ENCODE measurements at regions not wholly inside any gene's neighbourhood (a gene's known extent, or its start where the extent isn't known, plus 50 kb on each side); places are given as distances from the start of the nearest gene placed in this dataset.
"Not testable (repeated sequence)": the region's sequence is repeated elsewhere in the genome, so short reads cannot be mapped to it uniquely, and the experiment has no call there.

DNA sequence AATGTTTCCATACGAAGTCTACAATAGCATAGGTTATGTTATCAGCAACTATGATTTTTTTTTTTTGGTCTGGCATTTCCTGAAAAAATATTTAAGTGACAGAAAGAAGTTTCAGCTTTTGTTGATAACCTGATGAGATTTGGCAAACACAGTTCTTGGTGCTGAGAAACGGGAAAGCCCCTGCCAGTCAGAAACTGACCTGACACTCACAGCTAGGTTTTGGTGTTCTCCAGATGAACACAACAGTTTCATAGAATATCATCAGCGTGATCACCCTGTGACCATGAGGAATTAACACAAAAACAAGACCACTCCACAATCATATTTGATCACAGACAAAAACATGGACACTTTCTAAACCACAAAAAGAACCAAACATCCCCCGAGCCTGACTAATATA lies 152.5 kb upstream of the DCAF8L1 start:
- CTCF ChIA-PET, result no interaction called here
- no TSS peak for BruUV-seq (replicated peaks)

DNA sequence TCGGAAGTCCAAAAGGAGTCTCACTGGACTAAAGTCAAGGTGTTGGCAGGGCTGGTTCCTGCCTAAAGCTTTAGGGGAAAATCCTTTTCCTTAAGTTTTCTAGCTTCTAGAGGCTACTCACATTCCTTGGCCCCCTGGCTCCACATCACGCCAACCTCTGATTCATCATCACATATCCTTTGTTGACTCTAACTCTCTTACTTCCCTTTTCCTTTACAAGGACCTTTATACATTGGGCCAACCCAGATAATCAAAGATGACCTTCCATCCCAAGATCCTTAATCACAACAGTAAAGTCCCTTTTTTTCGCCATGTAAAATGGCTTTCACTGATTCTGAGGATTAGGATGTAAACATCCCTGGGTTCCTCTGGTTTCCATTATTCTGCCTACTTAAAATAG lies 146.4 kb upstream of the DCAF8L1 start:
- Histone ChIP-seq H3K4me1 (replicated peaks; ENCODE audit: insufficient read depth) (no peaks in the 10 kb centered on the region), H3K79me2 (ENCODE audit: low read depth) (no peaks in the 10 kb centered on the region), H3K9me2 (ENCODE audit: insufficient read depth) (no peaks in the 10 kb centered on the region), H3K4me2 (no peak overlapping the region), H3K4me3 (no peak overlapping the region), H3K9me3 (ENCODE audit: insufficient read depth, low read depth) (no peaks in the 10 kb centered on the region), H3K27me3 (ENCODE audit: insufficient read depth, low read depth) (no peaks in the 10 kb centered on the region), H4K20me1 (ENCODE audit: insufficient read depth) (no peaks in the 10 kb centered on the region), H3K27ac (no peak overlapping the region), H2AFZ (no peak overlapping the region), H3K36me3 (ENCODE audit: low read depth) (no peaks in the 10 kb centered on the region), H3F3A (ENCODE audit: insufficient read depth, low read depth) (no peaks in the 10 kb centered on the region)
- ChIA-PET CTCF (no interaction called here), POLR2A (ENCODE audit: unreplicated experiment) (no interaction called here)
- DNase-seq, result no peak
- TF ChIP-seq EZH2 (IDR thresholded peaks at IDR 0.05; ENCODE audit: low read depth), result no peak
- TF ChIP-seq, protein P1, sequence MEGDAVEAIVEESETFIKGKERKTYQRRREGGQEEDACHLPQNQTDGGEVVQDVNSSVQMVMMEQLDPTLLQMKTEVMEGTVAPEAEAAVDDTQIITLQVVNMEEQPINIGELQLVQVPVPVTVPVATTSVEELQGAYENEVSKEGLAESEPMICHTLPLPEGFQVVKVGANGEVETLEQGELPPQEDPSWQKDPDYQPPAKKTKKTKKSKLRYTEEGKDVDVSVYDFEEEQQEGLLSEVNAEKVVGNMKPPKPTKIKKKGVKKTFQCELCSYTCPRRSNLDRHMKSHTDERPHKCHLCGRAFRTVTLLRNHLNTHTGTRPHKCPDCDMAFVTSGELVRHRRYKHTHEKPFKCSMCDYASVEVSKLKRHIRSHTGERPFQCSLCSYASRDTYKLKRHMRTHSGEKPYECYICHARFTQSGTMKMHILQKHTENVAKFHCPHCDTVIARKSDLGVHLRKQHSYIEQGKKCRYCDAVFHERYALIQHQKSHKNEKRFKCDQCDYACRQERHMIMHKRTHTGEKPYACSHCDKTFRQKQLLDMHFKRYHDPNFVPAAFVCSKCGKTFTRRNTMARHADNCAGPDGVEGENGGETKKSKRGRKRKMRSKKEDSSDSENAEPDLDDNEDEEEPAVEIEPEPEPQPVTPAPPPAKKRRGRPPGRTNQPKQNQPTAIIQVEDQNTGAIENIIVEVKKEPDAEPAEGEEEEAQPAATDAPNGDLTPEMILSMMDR (conservative IDR thresholded peaks at IDR 0.05), result no peak
- BruUV-seq (replicated peaks), result no TSS peak
- intact Hi-C loops (cut with micrococcal nuclease; ENCODE audit: unreplicated experiment), result no loop called here

More for the DNA sequence above, 152.5 kb upstream of the DCAF8L1 start:
- no peaks in the 10 kb centered on the region for H3K9me2 ChIP-seq (ENCODE audit: insufficient read depth)
- no peaks in the 10 kb centered on the region for H3K9me3 ChIP-seq (ENCODE audit: insufficient read depth, low read depth)
- no peak overlapping the region for H2AFZ ChIP-seq
- H3K27me3 ChIP-seq (ENCODE audit: insufficient read depth, low read depth), result no peaks in the 10 kb centered on the region
- TF ChIP-seq EZH2 (IDR thresholded peaks at IDR 0.05; ENCODE audit: low read depth), result no peak
- TF ChIP-seq, protein P1 (conservative IDR thresholded peaks at IDR 0.05), result no peak
- intact Hi-C loops (cut with micrococcal nuclease; ENCODE audit: unreplicated experiment), result no loop called here
- POLR2A ChIA-PET (ENCODE audit: unreplicated experiment), result no interaction called here
- H4K20me1 ChIP-seq (ENCODE audit: insufficient read depth), result no peaks in the 10 kb centered on the region
- H3K4me1 ChIP-seq (replicated peaks; ENCODE audit: insufficient read depth), result no peaks in the 10 kb centered on the region
- H3K4me3 ChIP-seq, result no peak overlapping the region
- H3F3A ChIP-seq (ENCODE audit: insufficient read depth, low read depth), result no peaks in the 10 kb centered on the region
- no peak overlapping the region for H3K27ac ChIP-seq
- no peak overlapping the region for H3K4me2 ChIP-seq
- H3K36me3 ChIP-seq (ENCODE audit: low read depth), result no peaks in the 10 kb centered on the region
- DNase-seq, result no peak
- no peaks in the 10 kb centered on the region for H3K79me2 ChIP-seq (ENCODE audit: low read depth)

DNA sequence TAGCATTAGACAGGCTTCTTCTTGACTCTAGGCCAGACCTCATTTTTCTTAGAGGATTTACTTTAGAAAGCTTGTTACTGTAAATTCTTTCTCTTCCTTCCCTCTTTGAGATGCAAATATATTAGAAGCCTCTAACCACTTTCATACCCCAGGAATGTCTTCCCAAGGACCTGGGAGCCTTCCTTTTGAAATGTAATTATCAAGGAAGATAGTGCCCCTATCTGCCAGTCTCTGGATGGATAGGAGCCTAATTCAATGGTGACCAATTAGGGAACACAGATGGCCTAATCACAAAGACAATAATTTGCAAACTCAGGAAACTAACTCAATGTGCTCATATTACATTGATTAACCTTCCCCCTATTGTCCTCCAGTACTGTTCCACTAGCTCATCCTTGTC lies 145.6 kb upstream of the DCAF8L1 start:
- POLR2A ChIA-PET (ENCODE audit: unreplicated experiment), result no interaction called here
- TF ChIP-seq EZH2 (IDR thresholded peaks at IDR 0.05; ENCODE audit: low read depth), result no peak
- H4K20me1 ChIP-seq (ENCODE audit: insufficient read depth), result no peaks in the 10 kb centered on the region
- DNase-seq, result no peak
- H3K27me3 ChIP-seq (ENCODE audit: insufficient read depth, low read depth), result no peaks in the 10 kb centered on the region
- no peak overlapping the region for H3K4me3 ChIP-seq
- H3F3A ChIP-seq (ENCODE audit: insufficient read depth, low read depth), result no peaks in the 10 kb centered on the region
- no peaks in the 10 kb centered on the region for H3K9me3 ChIP-seq (ENCODE audit: insufficient read depth, low read depth)
- CTCF ChIA-PET, result no interaction called here
- intact Hi-C loops (cut with micrococcal nuclease; ENCODE audit: unreplicated experiment), result no loop called here
- H3K79me2 ChIP-seq (ENCODE audit: low read depth), result no peaks in the 10 kb centered on the region
- H3K27ac ChIP-seq, result no peak overlapping the region
- no TSS peak for BruUV-seq (replicated peaks)
- no peak overlapping the region for H3K4me2 ChIP-seq
- H3K36me3 ChIP-seq (ENCODE audit: low read depth), result no peaks in the 10 kb centered on the region
- no peaks in the 10 kb centered on the region for H3K9me2 ChIP-seq (ENCODE audit: insufficient read depth)
- H3K4me1 ChIP-seq (replicated peaks; ENCODE audit: insufficient read depth), result no peaks in the 10 kb centered on the region
- no peak overlapping the region for H2AFZ ChIP-seq

DNA sequence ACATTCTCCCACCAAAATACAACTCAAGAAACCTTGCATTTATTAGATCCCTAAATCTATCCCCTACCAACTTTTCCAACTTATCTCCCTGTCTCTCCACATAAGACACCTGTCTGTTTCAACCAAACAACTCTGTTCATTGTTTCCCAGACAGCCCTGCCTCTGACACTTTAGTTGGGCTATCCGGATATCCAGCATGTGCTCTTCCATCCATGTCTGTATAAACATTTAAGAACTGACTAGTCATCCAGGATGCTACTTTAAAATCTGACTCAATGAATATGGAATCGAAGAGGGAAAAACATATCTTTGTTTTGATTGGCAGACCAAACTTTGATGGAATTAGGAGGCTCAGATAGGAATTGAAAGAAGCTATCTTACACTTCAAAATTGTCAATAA lies 143.2 kb upstream of the DCAF8L1 start:
- Histone ChIP-seq H3K27ac (no peak overlapping the region), H2AFZ (no peak overlapping the region), H4K20me1 (ENCODE audit: insufficient read depth) (no peaks in the 10 kb centered on the region), H3K4me3 (no peak overlapping the region), H3F3A (ENCODE audit: insufficient read depth, low read depth) (no peaks in the 10 kb centered on the region), H3K27me3 (ENCODE audit: insufficient read depth, low read depth) (no peaks in the 10 kb centered on the region), H3K9me3 (ENCODE audit: insufficient read depth, low read depth) (no peaks in the 10 kb centered on the region), H3K4me2 (no peak overlapping the region), H3K79me2 (ENCODE audit: low read depth) (no peaks in the 10 kb centered on the region), H3K36me3 (ENCODE audit: low read depth) (no peaks in the 10 kb centered on the region), H3K9me2 (ENCODE audit: insufficient read depth) (no peaks in the 10 kb centered on the region), H3K4me1 (replicated peaks; ENCODE audit: insufficient read depth) (peaks cover 12% of the 10 kb centered on the region; the same call in 1 of the 2 replicates)
- TF ChIP-seq EZH2 (IDR thresholded peaks at IDR 0.05; ENCODE audit: low read depth), result no peak
- TF ChIP-seq, protein P1 (conservative IDR thresholded peaks at IDR 0.05), result no peak
- CTCF ChIA-PET, result no interaction called here
- POLR2A ChIA-PET (ENCODE audit: unreplicated experiment), result no interaction called here
- DNase-seq, result no peak
- no TSS peak for BruUV-seq (replicated peaks)
- intact Hi-C loops (cut with micrococcal nuclease; ENCODE audit: unreplicated experiment), result no loop called here

DNA sequence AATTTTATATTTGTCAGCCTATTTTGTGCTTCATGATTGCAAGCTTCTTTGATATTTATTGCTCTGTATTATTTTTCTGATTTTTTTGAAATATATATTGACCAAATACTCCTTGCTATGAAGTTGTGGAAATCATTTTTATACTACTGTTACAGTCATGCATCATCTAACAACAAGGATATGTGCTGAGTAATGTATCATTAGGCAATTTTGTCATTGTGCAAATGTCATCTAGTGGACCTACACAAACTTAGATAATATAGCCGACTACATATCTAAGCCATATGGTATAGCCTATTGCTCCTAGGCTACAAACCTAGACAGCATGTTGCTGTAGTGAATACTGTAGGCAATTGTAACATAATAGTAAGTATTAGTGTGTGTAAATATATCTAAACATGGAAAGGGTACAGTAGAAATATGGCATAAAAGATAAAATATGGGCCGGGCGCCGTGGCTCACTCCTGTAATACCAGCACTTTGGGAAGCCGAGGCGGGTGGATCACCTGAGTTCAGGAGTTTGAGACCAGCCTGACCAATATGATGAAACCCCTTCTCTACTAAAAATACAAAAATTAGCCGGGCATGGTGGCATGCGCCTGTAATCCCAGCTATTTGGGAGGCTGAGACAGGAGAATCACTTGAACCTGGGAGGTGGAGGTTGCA lies 139.5 kb upstream of the DCAF8L1 start:
- BruUV-seq (replicated peaks); DNase-seq; H3K79me2 ChIP-seq (ENCODE audit: low read depth); H3K27me3 ChIP-seq (ENCODE audit: insufficient read depth, low read depth); H4K20me1 ChIP-seq (ENCODE audit: insufficient read depth); H3F3A ChIP-seq (ENCODE audit: insufficient read depth, low read depth); CTCF ChIA-PET; H2AFZ ChIP-seq; H3K4me3 ChIP-seq; intact Hi-C loops (cut with micrococcal nuclease; ENCODE audit: unreplicated experiment); H3K9me3 ChIP-seq (ENCODE audit: insufficient read depth, low read depth); H3K36me3 ChIP-seq (ENCODE audit: low read depth); H3K9me2 ChIP-seq (ENCODE audit: insufficient read depth); POLR2A ChIA-PET (ENCODE audit: unreplicated experiment): not testable (repeated sequence)
- Histone ChIP-seq H3K4me2 (peak overlapping the region; percentile 27), H3K27ac (peak overlapping the region; percentile 48), H3K4me1 (replicated peaks; ENCODE audit: insufficient read depth) (peaks cover 13% of the 10 kb centered on the region; the same call in 1 of the 2 replicates)

All from PC-9 (cell line).